GM12878 (cell line): ENCODE measurements at regions not wholly inside any gene's neighbourhood (a gene's known extent, or its start where the extent isn't known, plus 50 kb on each side); places are given as distances from the start of the nearest gene placed in this dataset.
"Not testable (repeated sequence)": the region's sequence is repeated elsewhere in the genome, so short reads cannot be mapped to it uniquely, and the experiment has no call there.

Source experiments
- RAD21 ChIP-seq: IDR thresholded peaks from 2 replicates; pipeline ENCODE4 v1.6.1; 2011; ENCODE audit warnings: mild to moderate bottlenecking, low read depth, low read length, moderate library complexity; ENCODE audit not compliant: insufficient read depth
- TF ChIP-seq, protein P1 (sequence below), 3 experiments: IDR thresholded peaks in 2 of 3; conservative IDR thresholded peaks in 1 of 3; 2 replicates each; pipeline ENCODE4 v1.5.1; 2011; ENCODE audit warnings: low read depth in 3 of 3, low read length in 3 of 3, mild to moderate bottlenecking in 3 of 3, control low read depth in 2 of 3, moderate library complexity in 2 of 3, inconsistent platforms in 1 of 3, mixed read lengths in 1 of 3; ENCODE audit not compliant: control insufficient read depth in 2 of 3, insufficient read depth in 1 of 3; ENCODE audit errors: extremely low read depth in 1 of 3

GRCh38 chr4:49118379-49119212, 132.5 kb downstream of the CWH43 start:
- TF ChIP-seq RAD21: not testable (repeated sequence)
- TF ChIP-seq, protein P1, sequence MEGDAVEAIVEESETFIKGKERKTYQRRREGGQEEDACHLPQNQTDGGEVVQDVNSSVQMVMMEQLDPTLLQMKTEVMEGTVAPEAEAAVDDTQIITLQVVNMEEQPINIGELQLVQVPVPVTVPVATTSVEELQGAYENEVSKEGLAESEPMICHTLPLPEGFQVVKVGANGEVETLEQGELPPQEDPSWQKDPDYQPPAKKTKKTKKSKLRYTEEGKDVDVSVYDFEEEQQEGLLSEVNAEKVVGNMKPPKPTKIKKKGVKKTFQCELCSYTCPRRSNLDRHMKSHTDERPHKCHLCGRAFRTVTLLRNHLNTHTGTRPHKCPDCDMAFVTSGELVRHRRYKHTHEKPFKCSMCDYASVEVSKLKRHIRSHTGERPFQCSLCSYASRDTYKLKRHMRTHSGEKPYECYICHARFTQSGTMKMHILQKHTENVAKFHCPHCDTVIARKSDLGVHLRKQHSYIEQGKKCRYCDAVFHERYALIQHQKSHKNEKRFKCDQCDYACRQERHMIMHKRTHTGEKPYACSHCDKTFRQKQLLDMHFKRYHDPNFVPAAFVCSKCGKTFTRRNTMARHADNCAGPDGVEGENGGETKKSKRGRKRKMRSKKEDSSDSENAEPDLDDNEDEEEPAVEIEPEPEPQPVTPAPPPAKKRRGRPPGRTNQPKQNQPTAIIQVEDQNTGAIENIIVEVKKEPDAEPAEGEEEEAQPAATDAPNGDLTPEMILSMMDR (IDR thresholded peaks at IDR 0.05 in 2 of 3, conservative IDR thresholded peaks at IDR 0.05 in 1 of 3; ENCODE audit: control insufficient read depth in 2 of 3, extremely low read depth in 1 of 3, insufficient read depth in 1 of 3, low read depth in 3 of 3, low read length in 3 of 3): not testable (repeated sequence)
